IMR-90 (cell line): ENCODE measurements at regions not wholly inside any gene's neighbourhood (a gene's known extent, or its start where the extent isn't known, plus 50 kb on each side); places are given as distances from the start of the nearest gene placed in this dataset.

ENCODE experiments used
- ATAC-seq: fragments of 200-7000 bp; cut with Tn5 transposase; 2 replicates; pipeline ENCODE4 v1.9.1; 2020; ENCODE audit warnings: low read depth, mild to moderate bottlenecking, moderate library complexity
- BruUV-seq: library from RNA; stranded (reverse); fragments of 400-500 nt; replicated peaks from 2 replicates; lab custom pipeline; 2021; lab: Mats Ljungman, UMichigan
- CTCF ChIA-PET: fragments of 300-600 bp; formaldehyde crosslinking; extraction: SDS; loops from one replicate; lab custom pipeline; 2021; ENCODE audit warnings: antibody characterized with exemption; lab: Yijun Ruan, JAX
- POLR2A ChIA-PET: fragments of 300-600 bp; sonication (Branson Sonifier 250); formaldehyde crosslinking; loops from one replicate; lab custom pipeline; 2022; ENCODE audit warnings: antibody characterized with exemption; ENCODE audit not compliant: unreplicated experiment; lab: Charles Lee
- DNase-seq: peaks from one replicate; pipeline ENCODE4 v3.0.0; 2013
- H2AFZ ChIP-seq: replicated peaks from 2 replicates; pipeline ENCODE3; 2013; ENCODE audit warnings: low read length, mild to moderate bottlenecking; ENCODE audit not compliant: poor library complexity
- H2AK5ac ChIP-seq: 2 replicates; pipeline ENCODE4 v1.6.1; 2013; ENCODE audit warnings: low read depth, low read length, inconsistent platforms
- H2AK9ac ChIP-seq: replicated peaks from 2 replicates; pipeline ENCODE3; 2013; ENCODE audit warnings: mild to moderate bottlenecking, low read depth, low read length, moderate library complexity; ENCODE audit not compliant: poor library complexity
- H2BK120ac ChIP-seq: 2 replicates; pipeline ENCODE4 v1.6.1; 2013; ENCODE audit warnings: low read depth, low read length, inconsistent platforms
- H2BK15ac ChIP-seq: 3 replicates; pipeline ENCODE4 v1.6.1; 2013; ENCODE audit warnings: low read depth, low read length, inconsistent platforms
- H2BK20ac ChIP-seq: 2 replicates; pipeline ENCODE4 v1.6.1; 2013; ENCODE audit warnings: low read depth, mild to moderate bottlenecking, inconsistent platforms, low read length, moderate library complexity
- H2BK5ac ChIP-seq: 2 replicates; pipeline ENCODE4 v1.6.1; 2013; ENCODE audit warnings: mild to moderate bottlenecking, low read depth, low read length, inconsistent platforms; ENCODE audit not compliant: poor library complexity, severe bottlenecking
- H3K14ac ChIP-seq: replicated peaks from 2 replicates; pipeline ENCODE4 v1.6.1; 2013; ENCODE audit warnings: low read depth, low read length, inconsistent platforms
- H3K18ac ChIP-seq: 2 replicates; pipeline ENCODE4 v1.6.1; 2013; ENCODE audit warnings: low read depth, low read length, control low read depth
- H3K23ac ChIP-seq: 2 replicates; pipeline ENCODE4 v1.6.1; 2013; ENCODE audit warnings: low read depth, low read length, inconsistent platforms
- H3K27ac ChIP-seq: 2 replicates; pipeline ENCODE4 v1.5.1; 2013; ENCODE audit warnings: mild to moderate bottlenecking, control low read depth, low read length; ENCODE audit not compliant: insufficient read depth
- H3K27me3 ChIP-seq: 2 replicates; pipeline ENCODE4 v1.6.1; 2013; ENCODE audit warnings: low read length; ENCODE audit not compliant: control insufficient read depth, insufficient read depth
- H3K36me3 ChIP-seq: 2 replicates; pipeline ENCODE4 v1.6.1; 2013; ENCODE audit warnings: low read length, mixed read lengths; ENCODE audit not compliant: control insufficient read depth, insufficient read depth
- H3K4ac ChIP-seq: 2 replicates; pipeline ENCODE4 v1.6.1; 2013; ENCODE audit warnings: low read depth, low read length, inconsistent platforms
- H3K4me1 ChIP-seq: 2 replicates; pipeline ENCODE4 v1.6.1; 2013; ENCODE audit warnings: low read length, mixed read lengths; ENCODE audit not compliant: control insufficient read depth, insufficient read depth
- H3K4me2 ChIP-seq: 2 replicates; pipeline ENCODE4 v1.6.1; 2013; ENCODE audit warnings: low read depth, mild to moderate bottlenecking, control low read depth, low read length, moderate library complexity
- H3K4me3 ChIP-seq: 2 replicates; pipeline ENCODE4 v1.5.1; 2013; ENCODE audit warnings: low read depth, mild to moderate bottlenecking, control low read depth, low read length, moderate library complexity; ENCODE audit not compliant: insufficient read depth
- H3K56ac ChIP-seq: 2 replicates; pipeline ENCODE4 v1.6.1; 2013; ENCODE audit warnings: low read length, inconsistent platforms; ENCODE audit not compliant: insufficient read depth; ENCODE audit errors: extremely low read depth
- H3K79me1 ChIP-seq, 2 experiments: 2 replicates each; pipeline ENCODE4 v1.6.1; 2013; ENCODE audit warnings: low read length in 2 of 2, inconsistent platforms in 1 of 2, low read depth in 1 of 2
- H3K9ac ChIP-seq: 2 replicates; pipeline ENCODE4 v1.6.1; 2013; ENCODE audit warnings: low read depth, low read length, control low read depth
- H3K9me1 ChIP-seq: 2 replicates; pipeline ENCODE4 v1.6.1; 2013; ENCODE audit warnings: low read length, inconsistent platforms; ENCODE audit not compliant: insufficient read depth
- H3K9me3 ChIP-seq: 2 replicates; pipeline ENCODE4 v1.6.1; 2013; ENCODE audit warnings: low read length; ENCODE audit not compliant: control insufficient read depth, insufficient read depth
- H4K20me1 ChIP-seq: 2 replicates; pipeline ENCODE4 v1.6.1; 2013; ENCODE audit warnings: low read length, inconsistent platforms; ENCODE audit not compliant: insufficient read depth
- H4K5ac ChIP-seq: 2 replicates; pipeline ENCODE4 v1.6.1; 2013; ENCODE audit warnings: mild to moderate bottlenecking, low read depth, low read length, control low read depth
- H4K8ac ChIP-seq, 2 experiments: 2 replicates each; pipeline ENCODE4 v1.6.1; 2013; ENCODE audit warnings: low read depth in 2 of 2, low read length in 2 of 2, control low read depth in 1 of 2, inconsistent platforms in 1 of 2
- H4K91ac ChIP-seq: 2 replicates; pipeline ENCODE4 v1.6.1; 2013; ENCODE audit warnings: low read depth, low read length, inconsistent platforms; ENCODE audit not compliant: insufficient read depth
- BHLHE40 ChIP-seq: fragments of 150-350 bp; IDR thresholded peaks from 2 replicates; pipeline ENCODE4 v1.6.1; 2016; ENCODE audit warnings: mild to moderate bottlenecking, low read depth, low read length
- CEBPB ChIP-seq: IDR thresholded peaks from 2 replicates; pipeline ENCODE4 v1.6.1; 2012; ENCODE audit warnings: low read depth, low read length, improper control_type of control experiment
- CHD1 ChIP-seq: IDR thresholded peaks from 2 replicates; pipeline ENCODE4 v1.6.1; 2012; ENCODE audit warnings: low read depth, low read length, improper control_type of control experiment
- CTCF ChIP-seq: conservative IDR thresholded peaks from 2 replicates; pipeline ENCODE4 v1.5.1; 2012; ENCODE audit warnings: mild to moderate bottlenecking, low read depth, low read length, improper control_type of control experiment
- ELK1 ChIP-seq: fragments of 150-350 bp; IDR thresholded peaks from 2 replicates; pipeline ENCODE4 v1.6.1; 2016; ENCODE audit warnings: low read depth, mild to moderate bottlenecking, low read length, moderate library complexity, borderline replicate concordance
- FOS ChIP-seq: fragments of 150-350 bp; IDR thresholded peaks from 2 replicates; pipeline ENCODE4 v1.6.1; 2016; ENCODE audit warnings: low read depth, low read length
- MAFK ChIP-seq: IDR thresholded peaks from 2 replicates; pipeline ENCODE4 v1.6.1; 2012; ENCODE audit warnings: low read depth, low read length, improper control_type of control experiment
- MAZ ChIP-seq: IDR thresholded peaks from 2 replicates; pipeline ENCODE4 v1.6.1; 2012; ENCODE audit warnings: low read depth, mild to moderate bottlenecking, low read length, improper control_type of control experiment, moderate library complexity, borderline replicate concordance
- MXI1 ChIP-seq: IDR thresholded peaks from 2 replicates; pipeline ENCODE4 v1.6.1; 2012; ENCODE audit warnings: low read depth, mild to moderate bottlenecking, low read length, moderate library complexity, borderline replicate concordance
- NFE2L2 ChIP-seq: fragments of 150-350 bp; IDR thresholded peaks from 2 replicates; pipeline ENCODE4 v1.6.1; 2016; ENCODE audit warnings: low read depth, mild to moderate bottlenecking, low read length
- POLR2A ChIP-seq: IDR thresholded peaks from 2 replicates; pipeline ENCODE4 v1.6.1; 2012; ENCODE audit warnings: mild to moderate bottlenecking, low read depth, low read length
- RAD21 ChIP-seq: IDR thresholded peaks from 2 replicates; pipeline ENCODE4 v1.6.1; 2012; ENCODE audit warnings: low read length, improper control_type of control experiment
- RFX5 ChIP-seq: IDR thresholded peaks from 2 replicates; pipeline ENCODE4 v1.8.0; 2012; ENCODE audit warnings: low read depth, mild to moderate bottlenecking, low read length, moderate library complexity
- SMC3 ChIP-seq: fragments of 150-350 bp; IDR thresholded peaks from 2 replicates; pipeline ENCODE4 v1.6.1; 2016; ENCODE audit warnings: low read depth, mild to moderate bottlenecking, antibody characterized with exemption, low read length, moderate library complexity
- USF2 ChIP-seq: fragments of 150-350 bp; IDR thresholded peaks from 2 replicates; pipeline ENCODE4 v1.6.1; 2017; ENCODE audit warnings: mild to moderate bottlenecking, antibody characterized with exemption, low read length, low read depth
- WGBS, 2 experiments: methylation state at CpG; one replicate each; pipeline versions ENCODE4 v1.1.5 to v1.1.7; 2013; ENCODE audit warnings: missing lambda C conversion rate in 2 of 2; ENCODE audit not compliant: insufficient read length in 1 of 2; ENCODE audit errors: extremely low coverage in 2 of 2; 5-methylcytosine and 5-hydroxymethylcytosine counted together
- dilution Hi-C: fragments of 300-500 bp; cut with HindIII; formaldehyde crosslinking; loops from one replicate; pipeline ENCODE4 v1.14.3; 2018; ENCODE audit warnings: low sequenced_read_pairs; ENCODE audit not compliant: unreplicated experiment
- in situ Hi-C: fragments of 300-500 bp; cut with MboI; formaldehyde crosslinking; loops from 3 replicates; pipeline ENCODE4 v1.14.3; 2019; ENCODE audit warnings: low sequenced_read_pairs, inconsistent platforms, mixed read lengths
- intact Hi-C: fragments of 100-400 bp; cut with micrococcal nuclease; formaldehyde crosslinking; loops from 2 replicates; pipeline ENCODE4 v1.10.0; 2022

DNA sequence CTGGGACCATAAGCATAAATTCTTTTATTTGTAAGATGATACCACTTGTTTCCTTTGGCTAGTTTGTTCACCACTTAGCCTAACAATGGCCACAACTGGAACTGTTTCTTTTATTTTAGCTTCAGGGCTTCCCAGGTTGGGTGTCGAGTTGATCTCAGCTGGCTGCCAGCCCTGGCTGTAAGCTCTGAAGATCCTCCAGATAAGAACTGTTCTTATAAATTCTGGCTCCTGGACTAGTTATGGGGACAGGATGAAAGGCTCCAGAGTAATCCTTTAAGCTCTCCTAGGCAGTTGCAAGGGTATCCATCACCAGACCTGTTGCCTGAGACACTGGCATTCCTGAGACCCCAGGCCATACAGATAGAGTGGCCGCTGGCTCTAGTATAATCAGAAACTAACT, 129.4 kb upstream of the ACSL4 start:
- ChIA-PET CTCF (no interaction called here), POLR2A (no interaction called here)
- no peak overlapping the region for H2BK5ac ChIP-seq
- no peak overlapping the region for H3K4me2 ChIP-seq
- no peak overlapping the region for H2BK120ac ChIP-seq
- in situ Hi-C loops (no loop called here), dilution Hi-C loops (no loop called here), intact Hi-C loops (no loop called here)
- no peak overlapping the region for H3K23ac ChIP-seq
- no peaks in the 10 kb centered on the region for H3K9me1 ChIP-seq
- H3K4me1 ChIP-seq = no peaks in the 10 kb centered on the region; the same call in 1 of the 2 replicates
- H4K5ac ChIP-seq = no peak overlapping the region
- H2AK9ac ChIP-seq = no peak overlapping the region
- H2BK15ac ChIP-seq = no peak overlapping the region
- no peak overlapping the region for H3K27ac ChIP-seq
- H3K18ac ChIP-seq = no peak overlapping the region
- H3K36me3 ChIP-seq = no peaks in the 10 kb centered on the region
- H3K4ac ChIP-seq = no peak overlapping the region
- 33% methylated on average over 1 of the region's 2 CpGs; no CpG with 5 or more reads in 1 of the 2 experiments for WGBS, 2 experiments
- H2BK20ac ChIP-seq = no peak overlapping the region
- no peak overlapping the region for H4K91ac ChIP-seq
- DNase-seq = no peak
- H2AFZ ChIP-seq = no peak overlapping the region
- H2AK5ac ChIP-seq = no peak overlapping the region
- BruUV-seq = no TSS peak
- no peaks in the 10 kb centered on the region for H3K79me1 ChIP-seq
- no peak overlapping the region for H3K4me3 ChIP-seq
- H3K9me3 ChIP-seq = no peaks in the 10 kb centered on the region; the same call in 1 of the 2 replicates
- TF ChIP-seq MXI1 (no peak), RAD21 (no peak), BHLHE40 (no peak), CEBPB (no peak), SMC3 (no peak), FOS (no peak), MAZ (no peak), CHD1 (no peak), NFE2L2 (no peak), MAFK (no peak), CTCF (no peak), POLR2A (no peak), ELK1 (no peak), USF2 (no peak), RFX5 (no peak)
- no peak for ATAC-seq
- peaks cover 5% of the 10 kb centered on the region; the same call in 1 of the 2 replicates for H3K27me3 ChIP-seq
- no peak overlapping the region for H3K9ac ChIP-seq
- H4K8ac ChIP-seq = no peak overlapping the region
- H3K14ac ChIP-seq = no peak overlapping the region
- no peaks in the 10 kb centered on the region for H4K20me1 ChIP-seq
- no peak overlapping the region for H3K56ac ChIP-seq
